HUES48 (cell line): ENCODE measurements at regions not wholly inside any gene's neighbourhood (a gene's known extent, or its start where the extent isn't known, plus 50 kb on each side); places are given as distances from the start of the nearest gene placed in this dataset.

Experiments used
- H3K27ac ChIP-seq: one replicate; pipeline ENCODE4 v1.7.0; 2013; ENCODE audit warnings: low read depth, low read length, inconsistent platforms
- H3K27me3 ChIP-seq: 2 replicates; pipeline ENCODE4 v1.6.1; 2013; ENCODE audit warnings: mild to moderate bottlenecking, low read length; ENCODE audit not compliant: control insufficient read depth, insufficient read depth
- H3K36me3 ChIP-seq: 2 replicates; pipeline ENCODE4 v1.6.1; 2013; ENCODE audit warnings: low read length; ENCODE audit not compliant: control insufficient read depth, insufficient read depth
- H3K4me1 ChIP-seq: 2 replicates; pipeline ENCODE4 v1.6.1; 2013; ENCODE audit warnings: mild to moderate bottlenecking, low read length; ENCODE audit not compliant: control insufficient read depth, insufficient read depth
- H3K4me3 ChIP-seq: 2 replicates; pipeline ENCODE4 v1.5.1; 2013; ENCODE audit warnings: mild to moderate bottlenecking, low read depth, low read length
- H3K9ac ChIP-seq: 2 replicates; pipeline ENCODE4 v1.6.1; 2013; ENCODE audit warnings: mild to moderate bottlenecking, low read depth, low read length, moderate library complexity
- H3K9me3 ChIP-seq: 2 replicates; pipeline ENCODE4 v1.6.1; 2013; ENCODE audit warnings: low read length; ENCODE audit not compliant: control insufficient read depth, insufficient read depth

DNA sequence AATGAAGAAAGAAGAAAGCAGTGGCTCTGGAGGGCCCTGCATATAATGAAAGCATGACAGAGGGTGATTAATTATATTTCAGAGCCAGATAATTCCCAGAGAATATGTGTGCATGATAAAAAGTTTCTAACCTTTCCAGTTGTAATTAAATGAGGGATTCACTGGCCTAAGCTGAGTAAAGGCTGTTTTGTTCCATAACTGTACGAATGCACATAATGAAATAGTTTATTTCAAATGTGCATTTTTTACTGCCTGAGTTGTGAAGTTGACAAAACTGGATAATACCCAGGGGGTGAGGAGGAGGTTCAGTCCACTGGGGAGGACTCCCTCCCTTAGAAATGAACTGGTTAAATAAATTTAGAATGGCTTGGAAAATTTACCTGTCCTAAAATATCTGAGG lies 616.4 kb downstream of the TAFA4 start:
- peaks cover 17% of the 10 kb centered on the region; the same call in 1 of the 2 replicates for H3K9me3 ChIP-seq
- no peak overlapping the region for H3K27ac ChIP-seq
- H3K4me3 ChIP-seq = no peak overlapping the region
- H3K9ac ChIP-seq = no peak overlapping the region
- no peaks in the 10 kb centered on the region for H3K27me3 ChIP-seq
- H3K36me3 ChIP-seq = no peaks in the 10 kb centered on the region
- no peaks in the 10 kb centered on the region for H3K4me1 ChIP-seq

GRCh38 chr3:68315546-68315945 lies 616.8 kb downstream of the TAFA4 start:
- no peak overlapping the region for H3K9ac ChIP-seq
- no peak overlapping the region for H3K27ac ChIP-seq
- no peaks in the 10 kb centered on the region for H3K4me1 ChIP-seq
- no peaks in the 10 kb centered on the region for H3K36me3 ChIP-seq
- no peaks in the 10 kb centered on the region for H3K27me3 ChIP-seq
- no peak overlapping the region for H3K4me3 ChIP-seq
- H3K9me3 ChIP-seq = peaks cover 17% of the 10 kb centered on the region; the same call in 1 of the 2 replicates

GRCh38 chr3:68306571-68306970 lies 625.8 kb downstream of the TAFA4 start:
- Histone ChIP-seq H3K4me3 (no peak overlapping the region), H3K4me1 (no peaks in the 10 kb centered on the region), H3K9me3 (0 out of 2 replicates have a peak, but pooled peaks cover 1% of the 10 kb centered on the region), H3K36me3 (no peaks in the 10 kb centered on the region), H3K27me3 (no peaks in the 10 kb centered on the region), H3K27ac (no peak overlapping the region), H3K9ac (no peak overlapping the region)

GRCh38 chr3:68295457-68295856 lies 636.9 kb downstream of the TAFA4 start:
- Histone ChIP-seq H3K27ac (no peak overlapping the region), H3K9me3 (peaks cover 10% of the 10 kb centered on the region), H3K36me3 (no peaks in the 10 kb centered on the region), H3K4me1 (no peaks in the 10 kb centered on the region), H3K4me3 (no peak overlapping the region), H3K27me3 (no peaks in the 10 kb centered on the region), H3K9ac (no peak overlapping the region)

GRCh38 chr3:68290333-68290732 lies 635.9 kb upstream of the SUCLG2 start:
- Histone ChIP-seq H3K4me1 (no peaks in the 10 kb centered on the region), H3K9ac (no peak overlapping the region), H3K27ac (no peak overlapping the region), H3K9me3 (no peaks in the 10 kb centered on the region), H3K4me3 (no peak overlapping the region), H3K27me3 (no peaks in the 10 kb centered on the region), H3K36me3 (no peaks in the 10 kb centered on the region)

GRCh38 chr3:68288085-68288484 lies 633.7 kb upstream of the SUCLG2 start:
- H3K9me3 ChIP-seq = no peaks in the 10 kb centered on the region
- H3K27ac ChIP-seq = no peak overlapping the region
- no peaks in the 10 kb centered on the region for H3K27me3 ChIP-seq
- H3K4me1 ChIP-seq = no peaks in the 10 kb centered on the region
- H3K9ac ChIP-seq = no peak overlapping the region
- H3K4me3 ChIP-seq = no peak overlapping the region
- no peaks in the 10 kb centered on the region for H3K36me3 ChIP-seq

GRCh38 chr3:68287101-68287500 lies 632.7 kb upstream of the SUCLG2 start:
- H3K36me3 ChIP-seq = no peaks in the 10 kb centered on the region
- no peaks in the 10 kb centered on the region for H3K4me1 ChIP-seq
- no peaks in the 10 kb centered on the region for H3K9me3 ChIP-seq
- no peaks in the 10 kb centered on the region for H3K27me3 ChIP-seq
- no peak overlapping the region for H3K9ac ChIP-seq
- no peak overlapping the region for H3K27ac ChIP-seq
- H3K4me3 ChIP-seq = no peak overlapping the region

DNA sequence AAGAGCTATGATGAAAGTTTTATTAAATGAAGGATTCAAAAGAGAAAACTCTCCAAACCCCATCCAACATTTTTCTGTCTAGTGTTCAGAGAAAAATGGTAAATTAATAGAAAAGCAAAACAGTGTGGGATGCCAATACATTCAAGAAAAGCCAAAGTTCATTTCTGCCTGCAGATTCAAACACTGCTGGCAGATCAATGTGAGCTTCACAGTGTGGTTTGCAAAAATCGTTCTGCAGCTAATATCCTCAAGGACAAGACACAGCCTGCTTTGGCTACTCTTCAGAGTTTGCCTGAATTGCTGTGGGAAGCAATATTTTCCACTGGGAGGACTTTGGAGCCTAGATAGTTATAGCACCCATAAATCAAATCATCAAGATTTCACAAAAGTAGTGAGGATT lies 619.9 kb upstream of the SUCLG2 start:
- Histone ChIP-seq H3K4me3 (no peak overlapping the region), H3K9ac (no peak overlapping the region), H3K9me3 (no peaks in the 10 kb centered on the region), H3K27me3 (no peaks in the 10 kb centered on the region), H3K36me3 (no peaks in the 10 kb centered on the region), H3K4me1 (no peaks in the 10 kb centered on the region), H3K27ac (no peak overlapping the region)

DNA sequence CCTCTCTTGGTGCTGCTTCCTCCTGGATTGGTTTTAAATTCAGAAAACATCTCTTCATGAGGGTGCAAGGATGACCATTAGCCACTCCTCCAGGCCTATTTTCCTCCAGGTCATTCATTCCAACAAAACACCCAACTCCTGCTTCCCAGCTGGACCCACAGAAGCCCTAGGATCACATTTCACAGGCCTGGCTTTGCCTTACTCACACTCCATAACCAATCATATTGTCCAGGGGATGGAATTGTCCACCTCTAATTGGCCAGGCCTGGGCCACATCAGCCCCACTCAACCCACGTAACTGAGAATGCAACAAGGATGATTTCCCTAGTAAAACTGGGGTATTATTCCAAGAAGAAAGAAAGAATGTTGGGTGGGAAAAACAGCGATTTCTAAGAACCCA lies 616.7 kb upstream of the SUCLG2 start:
- Histone ChIP-seq H3K4me1 (peaks cover 19% of the 10 kb centered on the region), H3K4me3 (no peak overlapping the region), H3K36me3 (no peaks in the 10 kb centered on the region), H3K9ac (no peak overlapping the region), H3K27me3 (no peaks in the 10 kb centered on the region), H3K9me3 (no peaks in the 10 kb centered on the region), H3K27ac (no peak overlapping the region)

DNA sequence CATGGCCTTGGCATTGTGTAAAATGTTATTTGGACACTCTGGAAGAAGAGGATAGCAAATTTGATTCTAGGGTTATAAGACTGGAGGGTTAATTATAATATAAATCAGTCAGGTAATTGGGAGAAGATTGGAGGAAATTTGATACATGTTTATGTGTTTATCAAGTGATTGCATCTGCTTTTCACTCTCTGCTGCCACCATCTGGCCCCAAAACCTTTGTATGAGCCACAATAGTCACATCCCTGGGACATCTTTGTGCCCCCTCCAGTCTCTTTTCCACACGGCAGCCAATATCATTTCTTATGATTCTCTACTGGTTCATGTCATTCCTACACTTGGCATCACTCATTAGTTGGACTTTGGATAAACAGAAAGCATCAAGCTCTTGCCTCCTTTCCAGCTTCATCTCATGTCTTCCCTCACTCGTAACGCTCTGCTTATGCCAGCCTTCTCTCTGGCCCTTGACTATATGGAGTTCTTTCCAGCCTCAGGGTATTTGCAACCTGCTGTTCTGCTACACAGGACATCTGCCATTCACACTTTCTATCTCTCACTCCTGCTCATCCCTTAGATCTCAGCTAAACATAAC lies 602.3 kb upstream of the SUCLG2 start:
- Histone ChIP-seq H3K9ac (no peak overlapping the region), H3K36me3 (no peaks in the 10 kb centered on the region), H3K9me3 (no peaks in the 10 kb centered on the region), H3K27ac (no peak overlapping the region), H3K27me3 (no peaks in the 10 kb centered on the region), H3K4me3 (no peak overlapping the region), H3K4me1 (no peaks in the 10 kb centered on the region)

GRCh38 chr3:68249265-68249664 lies 594.9 kb upstream of the SUCLG2 start:
- H3K27me3 ChIP-seq = no peaks in the 10 kb centered on the region
- no peaks in the 10 kb centered on the region for H3K4me1 ChIP-seq
- H3K36me3 ChIP-seq = no peaks in the 10 kb centered on the region
- H3K27ac ChIP-seq = no peak overlapping the region
- H3K4me3 ChIP-seq = no peak overlapping the region
- H3K9me3 ChIP-seq = no peaks in the 10 kb centered on the region
- H3K9ac ChIP-seq = no peak overlapping the region

DNA sequence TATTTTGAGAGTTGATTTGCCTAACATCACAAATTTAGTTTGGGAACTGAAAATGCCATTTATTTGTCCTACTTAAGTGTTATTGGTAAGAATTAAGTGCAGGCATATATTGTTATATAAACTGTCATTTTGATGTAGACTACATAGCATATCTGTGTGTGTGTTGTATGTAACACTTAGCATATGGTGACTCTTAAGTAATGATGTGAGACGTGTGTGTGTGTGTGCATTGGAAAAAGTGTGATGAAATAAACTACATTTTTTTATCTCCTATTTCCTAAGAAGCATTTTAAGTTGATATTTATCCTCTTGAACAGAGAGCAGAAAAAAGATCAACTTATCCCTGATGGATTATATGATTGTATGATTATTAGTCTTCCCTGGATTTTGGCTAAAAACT lies 588.2 kb upstream of the SUCLG2 start:
- no peak overlapping the region for H3K4me3 ChIP-seq
- no peaks in the 10 kb centered on the region for H3K9me3 ChIP-seq
- no peaks in the 10 kb centered on the region for H3K36me3 ChIP-seq
- H3K27ac ChIP-seq = no peak overlapping the region
- no peak overlapping the region for H3K9ac ChIP-seq
- H3K4me1 ChIP-seq = no peaks in the 10 kb centered on the region
- no peaks in the 10 kb centered on the region for H3K27me3 ChIP-seq
